ENCODE measurements at regions not wholly inside any gene's neighbourhood (a gene's known extent, or its start where the extent isn't known, plus 50 kb on each side); places are given as distances from the start of the nearest gene placed in this dataset.

DNA sequence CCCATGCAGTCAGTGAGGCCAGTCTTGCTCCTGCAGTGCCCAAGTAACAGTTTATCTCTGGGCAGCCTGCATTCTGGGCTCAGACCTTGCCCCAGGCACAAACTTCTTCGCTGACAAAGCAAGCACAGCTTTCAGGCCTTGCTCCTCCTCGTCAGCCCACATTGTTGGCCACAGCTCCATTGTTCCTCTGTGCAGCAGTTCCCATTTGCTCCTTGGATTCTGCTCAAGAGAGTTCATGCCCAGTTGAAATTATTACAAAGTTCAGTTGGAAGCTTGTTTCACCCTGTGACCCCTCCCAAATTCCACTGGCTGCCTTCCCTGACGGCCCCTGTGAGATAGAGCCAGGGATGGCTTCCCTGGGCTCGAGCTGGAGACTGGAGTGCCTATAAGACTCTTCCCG is 163.4 kb upstream of the DDHD1 start:
- Histone ChIP-seq H3K9ac (ENCODE audit: low read depth, low read length) (no peak overlapping the region), H3K4me3 (ENCODE audit: low read length) (no peak overlapping the region), H3K27ac (ENCODE audit: low read length) (no peak overlapping the region), H3K4me1 (ENCODE audit: insufficient read depth, low read length) (no peaks in the 10 kb centered on the region), H3K9me3 (ENCODE audit: insufficient read depth, low read depth, low read length) (peaks cover 17% of the 10 kb centered on the region), H3K36me3 (ENCODE audit: insufficient read depth, low read depth, low read length) (no peaks in the 10 kb centered on the region), H3K27me3 (ENCODE audit: insufficient read depth, low read length) (no peaks in the 10 kb centered on the region)

DNA sequence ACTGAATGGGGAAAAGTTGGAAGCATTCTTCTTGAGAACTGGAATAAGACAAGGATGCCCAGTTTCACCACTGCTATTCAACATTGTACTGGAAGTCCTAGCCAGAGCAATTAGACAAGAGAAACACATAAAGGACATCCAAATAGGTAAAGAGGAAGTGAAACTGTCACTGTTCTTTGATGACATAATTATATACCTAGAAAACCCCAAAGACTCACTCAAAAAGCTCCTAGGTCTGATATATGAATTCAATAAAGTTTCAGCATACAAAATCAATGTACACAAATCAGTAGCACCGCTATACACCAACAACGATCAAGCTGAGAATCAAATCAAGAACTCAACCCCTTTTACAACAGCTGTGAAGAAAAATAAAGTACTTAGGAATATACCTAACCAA is 157.3 kb upstream of the DDHD1 start:
- no peak overlapping the region for H3K27ac ChIP-seq (ENCODE audit: low read length)
- no peaks in the 10 kb centered on the region for H3K27me3 ChIP-seq (ENCODE audit: insufficient read depth, low read length)
- H3K4me3 ChIP-seq (ENCODE audit: low read length) = no peak overlapping the region
- no peaks in the 10 kb centered on the region for H3K36me3 ChIP-seq (ENCODE audit: insufficient read depth, low read depth, low read length)
- peaks cover 4% of the 10 kb centered on the region; the same call in 1 of the 2 replicates for H3K9me3 ChIP-seq (ENCODE audit: insufficient read depth, low read depth, low read length)
- no peaks in the 10 kb centered on the region for H3K4me1 ChIP-seq (ENCODE audit: insufficient read depth, low read length)
- no peak overlapping the region for H3K9ac ChIP-seq (ENCODE audit: low read depth, low read length)

DNA sequence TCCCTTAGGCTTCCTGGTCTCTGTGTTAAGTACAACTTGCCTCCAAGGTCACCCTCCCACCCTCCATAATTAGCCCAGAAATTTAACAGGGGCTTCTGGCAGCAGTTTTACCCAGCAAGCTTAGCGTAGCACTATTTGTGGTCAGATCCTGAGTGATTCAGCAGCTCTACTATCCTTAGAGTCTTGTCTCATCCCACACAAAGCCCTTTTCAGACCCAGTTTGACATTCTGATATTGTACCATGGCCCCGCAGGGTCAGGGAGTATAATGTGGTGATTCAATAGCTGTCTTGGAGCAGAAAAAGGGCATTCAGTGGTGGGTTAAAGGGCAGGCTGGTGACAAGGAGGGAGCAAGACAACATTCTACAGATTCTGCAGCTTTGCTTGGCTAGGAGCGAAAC is 153.8 kb upstream of the DDHD1 start:
- peaks cover 4% of the 10 kb centered on the region; the same call in 1 of the 2 replicates for H3K9me3 ChIP-seq (ENCODE audit: insufficient read depth, low read depth, low read length)
- no peak overlapping the region for H3K9ac ChIP-seq (ENCODE audit: low read depth, low read length)
- no peaks in the 10 kb centered on the region for H3K4me1 ChIP-seq (ENCODE audit: insufficient read depth, low read length)
- no peaks in the 10 kb centered on the region for H3K27me3 ChIP-seq (ENCODE audit: insufficient read depth, low read length)
- H3K36me3 ChIP-seq (ENCODE audit: insufficient read depth, low read depth, low read length) = no peaks in the 10 kb centered on the region
- H3K27ac ChIP-seq (ENCODE audit: low read length) = no peak overlapping the region
- no peak overlapping the region for H3K4me3 ChIP-seq (ENCODE audit: low read length)

DNA sequence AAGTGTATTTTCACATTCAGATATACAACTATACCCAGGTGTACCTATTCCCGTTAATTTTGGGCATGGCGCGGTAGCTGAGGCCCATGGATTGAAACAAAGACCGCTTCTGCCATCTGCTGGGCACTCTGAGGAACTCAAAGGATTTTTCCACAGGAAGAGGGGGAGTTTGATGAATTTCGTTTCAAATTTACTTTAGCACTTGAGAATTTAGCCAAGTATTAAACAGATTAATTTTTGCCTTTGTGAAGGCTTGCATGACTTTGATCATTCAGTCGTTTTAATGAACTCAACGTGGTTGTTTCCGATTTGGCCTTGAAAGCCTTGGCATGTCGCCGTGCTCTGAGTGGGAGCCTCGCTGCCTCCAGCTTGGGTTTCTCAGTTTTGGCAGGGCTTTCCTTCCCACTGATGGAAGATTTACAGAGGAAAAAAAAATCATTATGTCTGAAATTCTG is 153.2 kb upstream of the DDHD1 start:
- H3K27ac ChIP-seq (ENCODE audit: low read length) = no peak overlapping the region
- H3K4me3 ChIP-seq (ENCODE audit: low read length) = no peak overlapping the region
- no peaks in the 10 kb centered on the region for H3K4me1 ChIP-seq (ENCODE audit: insufficient read depth, low read length)
- no peak overlapping the region for H3K9ac ChIP-seq (ENCODE audit: low read depth, low read length)
- peaks cover 4% of the 10 kb centered on the region; the same call in 1 of the 2 replicates for H3K9me3 ChIP-seq (ENCODE audit: insufficient read depth, low read depth, low read length)
- H3K36me3 ChIP-seq (ENCODE audit: insufficient read depth, low read depth, low read length) = no peaks in the 10 kb centered on the region
- H3K27me3 ChIP-seq (ENCODE audit: insufficient read depth, low read length) = no peaks in the 10 kb centered on the region

DNA sequence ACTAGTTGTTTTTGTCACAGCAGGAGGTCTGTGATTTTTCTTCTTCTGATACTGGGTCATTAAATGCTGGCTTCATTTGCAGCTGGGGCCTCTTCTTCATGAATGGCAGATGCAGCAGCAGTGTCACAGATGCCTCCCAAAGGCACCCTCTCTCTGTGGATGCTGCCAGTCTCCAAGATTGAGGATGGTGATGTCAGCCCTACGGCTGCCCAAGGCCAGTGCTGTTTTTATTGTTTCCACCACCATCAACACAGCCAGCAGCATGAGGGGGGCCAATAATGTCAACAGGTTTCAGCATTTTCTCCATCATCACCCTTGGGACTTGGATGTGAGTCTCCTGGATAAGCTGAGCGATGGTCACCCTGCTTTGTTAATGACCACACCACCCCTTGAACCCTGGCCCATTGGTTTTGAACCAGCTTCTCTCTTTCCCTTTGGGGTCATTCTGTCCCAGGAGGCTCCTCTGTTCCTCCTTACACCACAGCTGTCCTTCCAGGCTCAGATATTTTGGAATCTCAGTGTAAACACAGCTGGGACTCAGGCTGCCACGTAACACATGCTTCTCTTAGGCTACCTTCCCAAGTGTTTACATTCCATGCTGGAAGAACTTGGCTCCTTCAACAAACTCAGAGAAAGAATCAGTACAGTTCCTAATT is 151.7 kb upstream of the DDHD1 start:
- Histone ChIP-seq H3K4me3 (ENCODE audit: low read length) (no peak overlapping the region), H3K9me3 (ENCODE audit: insufficient read depth, low read depth, low read length) (no peaks in the 10 kb centered on the region; the same call in 1 of the 2 replicates), H3K27me3 (ENCODE audit: insufficient read depth, low read length) (no peaks in the 10 kb centered on the region), H3K36me3 (ENCODE audit: insufficient read depth, low read depth, low read length) (no peaks in the 10 kb centered on the region), H3K27ac (ENCODE audit: low read length) (no peak overlapping the region), H3K9ac (ENCODE audit: low read depth, low read length) (no peak overlapping the region), H3K4me1 (ENCODE audit: insufficient read depth, low read length) (no peaks in the 10 kb centered on the region)

DNA sequence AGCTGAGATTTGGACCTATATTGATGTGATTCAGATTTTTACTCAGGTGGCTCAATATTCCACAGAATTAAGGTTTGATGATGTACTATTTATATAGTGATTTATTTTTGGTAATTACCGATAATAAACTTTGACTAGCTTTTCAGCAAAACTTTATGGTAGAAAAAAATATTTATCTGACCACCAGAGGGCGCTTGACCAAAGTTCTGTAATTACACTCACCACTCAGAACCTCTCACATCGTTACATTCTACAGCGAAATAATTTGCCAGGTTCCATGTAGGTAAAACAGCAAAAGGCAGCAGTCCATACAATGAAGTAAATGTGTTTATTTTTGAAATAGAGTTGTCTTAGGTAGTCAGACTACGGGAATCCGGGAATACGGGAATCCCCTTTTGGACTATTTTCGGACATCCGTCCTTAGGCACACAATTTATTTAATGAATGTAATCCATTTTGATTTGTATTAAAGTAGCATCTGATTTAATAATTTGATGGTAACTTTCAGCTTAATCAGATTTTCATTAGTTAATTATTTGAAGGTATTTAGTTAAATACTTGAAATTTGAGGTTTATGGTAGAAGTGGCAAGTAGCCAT is 143.0 kb upstream of the DDHD1 start:
- no peaks in the 10 kb centered on the region for H3K9me3 ChIP-seq (ENCODE audit: insufficient read depth, low read depth, low read length)
- H3K4me3 ChIP-seq (ENCODE audit: low read length) = no peak overlapping the region
- H3K9ac ChIP-seq (ENCODE audit: low read depth, low read length) = no peak overlapping the region
- no peaks in the 10 kb centered on the region for H3K36me3 ChIP-seq (ENCODE audit: insufficient read depth, low read depth, low read length)
- H3K4me1 ChIP-seq (ENCODE audit: insufficient read depth, low read length) = no peaks in the 10 kb centered on the region
- H3K27me3 ChIP-seq (ENCODE audit: insufficient read depth, low read length) = no peaks in the 10 kb centered on the region
- H3K27ac ChIP-seq (ENCODE audit: low read length) = no peak overlapping the region

DNA sequence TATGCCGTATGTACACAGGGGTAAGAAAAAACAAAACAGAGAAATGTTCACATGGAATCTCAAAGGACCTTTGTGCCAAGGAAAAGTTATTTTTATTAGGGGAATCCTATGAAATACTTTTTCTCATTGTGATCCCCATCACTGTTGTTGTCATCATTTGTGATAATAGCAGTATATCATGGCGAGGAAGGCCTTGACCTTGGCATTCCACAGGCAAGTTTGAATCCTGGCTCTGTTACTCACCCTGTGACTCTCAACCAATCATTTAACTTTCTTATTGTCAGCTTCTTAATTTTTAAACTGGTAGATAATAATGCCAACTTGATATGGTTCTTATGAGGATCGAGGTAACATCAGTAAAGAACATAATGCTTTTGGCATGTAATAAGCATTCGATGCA is 142.2 kb upstream of the DDHD1 start:
- Histone ChIP-seq H3K27ac (ENCODE audit: low read length) (no peak overlapping the region), H3K27me3 (ENCODE audit: insufficient read depth, low read length) (no peaks in the 10 kb centered on the region), H3K4me3 (ENCODE audit: low read length) (no peak overlapping the region), H3K4me1 (ENCODE audit: insufficient read depth, low read length) (no peaks in the 10 kb centered on the region), H3K9ac (ENCODE audit: low read depth, low read length) (no peak overlapping the region), H3K9me3 (ENCODE audit: insufficient read depth, low read depth, low read length) (no peaks in the 10 kb centered on the region), H3K36me3 (ENCODE audit: insufficient read depth, low read depth, low read length) (no peaks in the 10 kb centered on the region)

DNA sequence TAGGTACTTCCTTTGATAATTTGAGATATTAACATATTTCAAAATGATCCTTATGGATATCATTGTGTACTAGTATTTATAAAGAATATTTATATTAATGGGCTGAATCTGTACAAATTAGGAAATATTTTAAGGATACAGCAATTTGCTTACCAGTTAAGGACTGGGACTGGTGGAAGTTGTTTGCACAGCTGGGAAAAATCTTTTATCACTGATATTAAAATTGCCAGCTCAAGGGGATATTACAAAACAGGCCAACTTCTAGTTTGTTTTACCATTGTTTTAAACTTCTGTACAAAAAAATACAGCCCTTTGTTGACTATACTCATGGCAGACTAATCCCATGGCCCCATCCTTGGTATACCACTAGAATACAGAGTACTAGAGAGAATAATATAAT is 133.2 kb upstream of the DDHD1 start:
- H3K9ac ChIP-seq (ENCODE audit: low read depth, low read length) = no peak overlapping the region
- H3K27me3 ChIP-seq (ENCODE audit: insufficient read depth, low read length) = no peaks in the 10 kb centered on the region
- H3K9me3 ChIP-seq (ENCODE audit: insufficient read depth, low read depth, low read length) = peaks cover 10% of the 10 kb centered on the region
- no peaks in the 10 kb centered on the region for H3K4me1 ChIP-seq (ENCODE audit: insufficient read depth, low read length)
- no peaks in the 10 kb centered on the region for H3K36me3 ChIP-seq (ENCODE audit: insufficient read depth, low read depth, low read length)
- H3K27ac ChIP-seq (ENCODE audit: low read length) = no peak overlapping the region
- no peak overlapping the region for H3K4me3 ChIP-seq (ENCODE audit: low read length)

DNA sequence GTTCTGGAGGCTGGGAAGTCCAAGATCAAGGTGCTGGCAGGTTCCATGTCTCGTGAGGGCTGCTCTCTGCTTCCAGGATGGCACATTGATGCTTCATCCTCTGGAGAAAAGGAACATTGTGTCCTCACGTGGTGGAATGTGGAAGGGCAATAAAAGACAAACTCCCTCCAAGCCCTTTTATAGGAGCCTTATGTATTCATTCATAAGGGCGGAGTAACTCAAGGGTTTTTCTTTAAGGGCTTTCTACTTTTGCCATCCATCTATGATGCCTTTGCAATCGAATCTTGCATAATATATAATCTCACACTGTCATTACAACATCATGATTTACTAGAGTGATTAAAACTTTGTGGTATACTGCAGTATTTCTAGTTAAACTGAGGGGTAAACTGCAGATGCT is 132.7 kb upstream of the DDHD1 start:
- Histone ChIP-seq H3K9ac (ENCODE audit: low read depth, low read length) (no peak overlapping the region), H3K36me3 (ENCODE audit: insufficient read depth, low read depth, low read length) (no peaks in the 10 kb centered on the region), H3K27ac (ENCODE audit: low read length) (no peak overlapping the region), H3K4me1 (ENCODE audit: insufficient read depth, low read length) (no peaks in the 10 kb centered on the region), H3K4me3 (ENCODE audit: low read length) (no peak overlapping the region), H3K27me3 (ENCODE audit: insufficient read depth, low read length) (no peaks in the 10 kb centered on the region), H3K9me3 (ENCODE audit: insufficient read depth, low read depth, low read length) (peaks cover 10% of the 10 kb centered on the region)

DNA sequence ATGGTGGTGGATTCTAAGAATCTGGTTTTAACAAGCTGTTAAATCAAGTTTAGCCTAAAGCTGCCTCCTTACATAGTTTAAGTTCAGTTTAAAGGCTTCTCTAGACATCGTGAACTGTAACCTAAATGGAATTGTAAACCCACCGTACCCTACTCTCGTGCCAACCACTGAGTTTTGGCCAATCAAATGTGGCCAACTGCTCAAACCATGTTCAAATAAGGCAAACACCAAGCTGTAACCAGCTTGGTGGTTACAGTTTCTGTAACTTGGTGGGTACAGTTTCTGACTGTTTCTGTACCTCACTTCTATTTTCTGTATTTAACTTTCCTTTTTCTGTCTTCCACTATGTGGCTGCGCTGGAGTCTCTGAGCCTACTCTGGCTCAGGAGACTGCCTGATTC is 131.9 kb upstream of the DDHD1 start:
- Histone ChIP-seq H3K4me3 (ENCODE audit: low read length) (no peak overlapping the region), H3K27me3 (ENCODE audit: insufficient read depth, low read length) (no peaks in the 10 kb centered on the region), H3K9ac (ENCODE audit: low read depth, low read length) (no peak overlapping the region)

DNA sequence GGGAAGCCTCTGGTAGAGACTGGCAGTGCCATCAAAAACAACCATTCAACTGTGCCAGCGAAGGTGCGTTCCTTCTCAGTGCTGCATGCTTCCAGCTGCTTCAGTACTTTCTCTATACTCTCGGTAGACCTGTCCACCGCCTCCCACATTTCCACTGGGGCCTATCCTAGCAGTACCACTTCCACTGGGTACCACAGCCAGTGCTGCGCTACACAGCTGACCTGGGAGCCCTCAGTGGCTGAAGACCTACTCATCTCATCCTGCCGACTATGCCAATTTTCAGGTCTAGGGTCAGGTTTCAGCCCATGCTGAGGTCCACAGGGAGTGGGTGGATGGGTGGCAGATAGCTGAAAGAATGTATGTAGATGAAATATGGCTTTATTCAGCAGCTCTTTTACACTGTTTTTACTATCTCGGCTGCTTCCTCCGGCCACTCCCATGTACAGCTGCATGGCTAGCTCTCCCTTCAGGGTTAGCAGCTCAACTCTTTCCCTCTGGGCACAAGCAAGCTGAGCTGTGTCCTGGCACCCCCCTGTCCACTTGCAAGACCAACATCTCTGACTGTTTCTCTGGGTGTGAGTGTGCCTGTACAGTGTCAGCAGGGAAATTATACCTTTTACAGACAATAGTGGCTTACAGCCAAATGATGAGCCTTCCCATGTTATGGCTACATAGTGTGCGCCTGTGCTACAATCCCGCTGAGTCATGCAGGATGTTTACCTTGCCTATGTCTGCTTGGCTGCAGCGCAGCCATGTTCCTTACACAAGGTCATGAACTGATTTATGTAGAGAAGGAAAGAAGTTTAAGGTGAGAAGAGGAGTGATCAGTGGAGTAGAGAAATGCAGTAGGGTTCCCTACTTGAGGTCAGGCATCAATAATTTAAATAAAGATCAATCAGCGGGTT is 125.7 kb upstream of the DDHD1 start:
- Histone ChIP-seq H3K9ac (ENCODE audit: low read depth, low read length) (no peak overlapping the region), H3K27ac (ENCODE audit: low read length) (no peak overlapping the region), H3K9me3 (ENCODE audit: insufficient read depth, low read depth, low read length) (peaks cover 5% of the 10 kb centered on the region), H3K27me3 (ENCODE audit: insufficient read depth, low read length) (no peaks in the 10 kb centered on the region), H3K36me3 (ENCODE audit: insufficient read depth, low read depth, low read length) (no peaks in the 10 kb centered on the region), H3K4me1 (ENCODE audit: insufficient read depth, low read length) (no peaks in the 10 kb centered on the region), H3K4me3 (ENCODE audit: low read length) (no peak overlapping the region)

More for the DNA sequence above, 131.9 kb upstream of the DDHD1 start:
- Histone ChIP-seq H3K9me3 (ENCODE audit: insufficient read depth, low read depth, low read length) (peaks cover 10% of the 10 kb centered on the region), H3K4me1 (ENCODE audit: insufficient read depth, low read length) (no peaks in the 10 kb centered on the region), H3K27ac (ENCODE audit: low read length) (no peak overlapping the region), H3K36me3 (ENCODE audit: insufficient read depth, low read depth, low read length) (no peaks in the 10 kb centered on the region)

All from iPS-20b (cell line).